SK-N-SH (cell line): ENCODE measurements at regions not wholly inside any gene's neighbourhood (a gene's known extent, or its start where the extent isn't known, plus 50 kb on each side); places are given as distances from the start of the nearest gene placed in this dataset.
"Not testable (repeated sequence)": the region's sequence is repeated elsewhere in the genome, so short reads cannot be mapped to it uniquely, and the experiment has no call there.

ENCODE experiments used
- CTCF ChIA-PET: fragments of 300-600, 350-600 bp; formaldehyde crosslinking; extraction: SDS; loops from one replicate; lab custom pipeline; 2021; lab: Yijun Ruan, JAX
- POLR2A ChIA-PET: fragments of 350-600 bp; sonication (Branson Sonifier 250); formaldehyde crosslinking; extraction: SDS; loops from one replicate; lab custom pipeline; 2020; ENCODE audit warnings: antibody characterized with exemption, inconsistent platforms; lab: Yijun Ruan, JAX
- DNase-seq: peaks from one replicate; pipeline ENCODE4 v3.0.0; 2012
- H2AFZ ChIP-seq: fragments of 200-600 bp; sonication (generic); 2 replicates; pipeline ENCODE4 v1.8.1; 2016; ENCODE audit warnings: antibody characterized with exemption, mild to moderate bottlenecking, low read depth
- H3F3A ChIP-seq: fragments of 200-600 bp; sonication (generic); replicated peaks from 2 replicates; pipeline ENCODE3; 2016; ENCODE audit warnings: antibody characterized with exemption, mild to moderate bottlenecking; ENCODE audit not compliant: insufficient read depth
- H3K27ac ChIP-seq, 2 experiments: fragments of 200-500 bp in 1 of 2; fragments of 200-600 bp in 1 of 2; sonication (Bioruptor generic) in 1 of 2; sonication (generic), shearing (Covaris generic) in 1 of 2; 2 replicates each; pipeline versions ENCODE4 v1.5.1 to v1.6.1; 2014 to 2016; ENCODE audit warnings: low read depth in 2 of 2, inconsistent platforms in 1 of 2, low read length in 1 of 2, mild to moderate bottlenecking in 1 of 2, mixed read lengths in 1 of 2
- H3K27me3 ChIP-seq: fragments of 200-600 bp; sonication (generic), shearing (Covaris generic); 2 replicates; pipeline ENCODE4 v1.6.1; 2016; ENCODE audit warnings: mixed run types; ENCODE audit not compliant: insufficient read depth
- H3K36me3 ChIP-seq, 2 experiments: fragments of 200-500 bp in 1 of 2; fragments of 200-600 bp in 1 of 2; sonication (Bioruptor generic) in 1 of 2; sonication (generic) in 1 of 2; replicated peaks in 1 of 2; 2 replicates each; pipeline versions ENCODE3 to v1.5.1; 2014 to 2016; ENCODE audit warnings: low read length in 1 of 2, mild to moderate bottlenecking in 1 of 2; ENCODE audit not compliant: insufficient read depth in 2 of 2, control insufficient read depth in 1 of 2
- H3K4me1 ChIP-seq, 2 experiments: fragments of 200-500 bp in 1 of 2; fragments of 200-600 bp in 1 of 2; sonication (Bioruptor generic) in 1 of 2; sonication (generic), shearing (Covaris generic) in 1 of 2; 2 replicates each; pipeline versions ENCODE4 v1.5.1 to v1.6.1; 2014 to 2016; ENCODE audit warnings: low read depth in 1 of 2, low read length in 1 of 2, mixed run types in 1 of 2; ENCODE audit not compliant: insufficient read depth in 2 of 2, control insufficient read depth in 1 of 2
- H3K4me2 ChIP-seq: fragments of 200-600 bp; sonication (generic), shearing (Covaris generic); 2 replicates; pipeline ENCODE4 v1.6.1; 2017; ENCODE audit warnings: mixed run types
- H3K4me3 ChIP-seq, 2 experiments: fragments of 200-500 bp in 1 of 2; fragments of 200-600 bp in 1 of 2; sonication (Bioruptor generic) in 1 of 2; sonication (generic), shearing (Covaris generic) in 1 of 2; 2 replicates each; pipeline versions ENCODE4 v1.5.1 to v1.8.1; 2014 to 2016; ENCODE audit warnings: low read depth in 2 of 2, inconsistent platforms in 1 of 2, low read length in 1 of 2, mild to moderate bottlenecking in 1 of 2, mixed read lengths in 1 of 2, moderate library complexity in 1 of 2
- H3K79me2 ChIP-seq: fragments of 200-600 bp; sonication (generic); 2 replicates; pipeline ENCODE4 v1.8.1; 2017; ENCODE audit warnings: mild to moderate bottlenecking; ENCODE audit not compliant: insufficient read depth
- H3K9ac ChIP-seq: fragments of 200-600 bp; sonication (generic); 2 replicates; pipeline ENCODE4 v1.6.1; 2017; ENCODE audit warnings: mixed run types
- H3K9me2 ChIP-seq: fragments of 200-600 bp; sonication (generic); 2 replicates; pipeline ENCODE4 v1.6.1; 2017; ENCODE audit warnings: mixed run types
- H3K9me3 ChIP-seq: fragments of 200-600 bp; sonication (generic); 2 replicates; pipeline ENCODE4 v1.6.1; 2017; ENCODE audit warnings: mixed run types, mild to moderate bottlenecking, moderate library complexity
- H4K20me1 ChIP-seq: fragments of 200-600 bp; sonication (generic); 2 replicates; pipeline ENCODE4 v1.6.1; 2017; ENCODE audit warnings: mild to moderate bottlenecking, mixed run types; ENCODE audit not compliant: insufficient read depth
- IRF3 ChIP-seq: fragments of 150-350 bp; IDR thresholded peaks from 2 replicates; pipeline ENCODE4 v1.6.1; 2016; ENCODE audit warnings: mild to moderate bottlenecking, low read depth, low read length
- JUND ChIP-seq: IDR thresholded peaks from 2 replicates; pipeline ENCODE4 v1.4.0; 2012
- MXI1 ChIP-seq: IDR thresholded peaks from 2 replicates; pipeline ENCODE4 v1.6.1; 2012; ENCODE audit warnings: mild to moderate bottlenecking, low read depth, low read length, improper control_type of control experiment
- NRF1 ChIP-seq: IDR thresholded peaks from 2 replicates; pipeline ENCODE4 v1.6.1; 2012; ENCODE audit warnings: low read depth, mild to moderate bottlenecking, low read length
- ZBTB33 ChIP-seq: IDR thresholded peaks from 2 replicates; pipeline ENCODE4 v1.4.0; 2012; ENCODE audit warnings: low read depth, borderline replicate concordance
- WGBS: methylation state at CpG from one replicate; pipeline ENCODE4 v1.1.6; 2017; ENCODE audit warnings: low lambda C conversion rate; 5-methylcytosine and 5-hydroxymethylcytosine counted together
- TF ChIP-seq, protein P1 (sequence below): IDR thresholded peaks from 2 replicates; pipeline ENCODE4 v1.6.1; 2012; ENCODE audit warnings: mild to moderate bottlenecking, low read depth, low read length, moderate library complexity

GRCh38 chr9:42378418-42378815, 195.0 kb downstream of the SPATA31A6 start (continued):
- TF ChIP-seq IRF3 = no peak
- TF ChIP-seq, all 33 proteins: peak for 0

DNA sequence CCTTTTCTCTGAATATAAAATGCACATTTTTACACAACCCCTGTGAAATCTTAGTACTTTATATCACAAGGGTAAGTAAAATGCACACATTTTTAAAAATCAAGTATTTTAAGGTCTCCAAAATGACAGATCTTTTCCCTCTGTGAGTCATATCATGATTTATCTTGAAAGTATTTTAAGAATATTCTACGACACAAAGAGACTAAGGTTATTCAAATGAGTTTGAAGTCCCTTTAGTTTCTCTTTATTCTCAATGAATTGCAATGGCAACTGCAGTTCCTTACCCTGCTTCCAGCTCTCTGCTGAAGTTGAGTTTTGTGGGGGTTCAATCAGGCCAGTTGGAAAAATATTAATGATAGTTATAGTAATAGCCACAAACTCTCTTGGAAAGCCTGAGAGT, 196.1 kb downstream of the SPATA31A6 start:
- H3K36me3 ChIP-seq, H3K27ac ChIP-seq, H3K27me3 ChIP-seq, H3K4me2 ChIP-seq, H3K4me1 ChIP-seq, H3F3A ChIP-seq, DNase-seq, H2AFZ ChIP-seq, H3K9ac ChIP-seq, POLR2A ChIA-PET, H3K9me3 ChIP-seq, H4K20me1 ChIP-seq, CTCF ChIA-PET, H3K4me3 ChIP-seq, H3K79me2 ChIP-seq, H3K9me2 ChIP-seq: not testable (repeated sequence)
- 0% methylated on average over 1 of the region's 1 CpG for WGBS

DNA sequence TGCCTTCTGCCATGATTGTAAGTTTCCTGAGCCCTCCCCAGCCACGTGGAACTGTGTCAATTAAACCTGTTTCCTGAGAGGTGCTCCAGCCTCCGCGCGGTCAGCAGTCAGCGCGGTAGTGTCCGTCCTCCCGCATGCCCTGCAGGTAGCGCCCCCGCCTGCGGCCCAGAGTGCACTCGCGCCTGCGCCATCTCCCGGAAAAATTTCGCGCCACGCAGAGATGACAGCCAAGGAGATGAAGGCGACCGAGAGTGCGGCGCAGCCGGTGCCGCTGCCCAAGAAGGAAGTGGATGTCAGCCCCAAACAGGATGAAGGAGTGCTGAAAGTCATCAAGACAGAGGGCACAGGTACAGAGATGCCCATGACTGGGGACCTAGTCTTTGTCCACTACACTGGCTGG, 201.1 kb downstream of the SPATA31A6 start:
- H4K20me1 ChIP-seq, H3K36me3 ChIP-seq, POLR2A ChIA-PET, H2AFZ ChIP-seq, H3K4me3 ChIP-seq, H3K79me2 ChIP-seq, H3K4me1 ChIP-seq, CTCF ChIA-PET, H3K9ac ChIP-seq, DNase-seq, H3K9me3 ChIP-seq, H3K4me2 ChIP-seq, H3K9me2 ChIP-seq, H3K27ac ChIP-seq, H3F3A ChIP-seq: not testable (repeated sequence)
- whole genome bisulfite sequencing = 71% methylated on average over 24 of the region's 24 CpGs
- peaks cover 27% of the 10 kb centered on the region; the same call in 1 of the 2 replicates for H3K27me3 ChIP-seq

DNA sequence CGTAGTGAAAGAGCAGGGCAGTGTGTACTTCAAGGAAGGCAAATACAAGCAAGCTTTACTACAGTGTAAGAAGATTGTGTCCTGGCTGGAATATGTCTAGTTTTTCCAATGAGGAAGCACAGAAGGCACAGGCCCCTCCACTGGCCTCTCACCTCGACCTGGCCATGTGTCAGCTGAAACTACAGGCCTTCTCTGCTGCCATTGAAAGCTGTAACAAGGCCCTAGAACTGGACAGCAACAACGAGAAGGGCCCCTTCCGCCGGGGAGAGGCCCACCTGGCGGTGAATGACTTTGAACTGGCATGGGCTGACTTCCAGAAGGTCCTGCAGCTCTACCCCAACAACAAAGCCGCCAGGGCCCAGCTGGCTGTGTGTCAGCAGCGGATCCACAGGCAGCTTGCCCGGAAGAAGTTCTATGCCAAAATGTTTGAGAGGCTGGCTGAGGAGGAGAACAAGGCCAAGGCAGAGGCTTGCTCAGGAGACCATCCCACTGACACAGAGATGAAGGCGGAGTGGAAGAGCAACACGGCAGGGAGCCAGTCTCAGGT, 202.2 kb downstream of the SPATA31A6 start:
- H3K27ac ChIP-seq = not testable (repeated sequence)

GRCh38 chr9:42386477-42386876, 203.0 kb downstream of the SPATA31A6 start:
- Histone ChIP-seq H3K9ac (no peak overlapping the region), H2AFZ (no peak overlapping the region), H3K27ac (no peak overlapping the region), H3K4me1 (no peaks in the 10 kb centered on the region), H3K9me3 (no peaks in the 10 kb centered on the region), H3K4me3 (no peak overlapping the region), H3K79me2 (no peaks in the 10 kb centered on the region), H3K27me3 (peaks cover 30% of the 10 kb centered on the region; the same call in 1 of the 2 replicates), H3K4me2 (no peak overlapping the region), H3K9me2 (no peaks in the 10 kb centered on the region), H3K36me3 (no peaks in the 10 kb centered on the region), H3F3A (no peaks in the 10 kb centered on the region), H4K20me1 (no peaks in the 10 kb centered on the region)
- DNase-seq = no peak
- ChIA-PET POLR2A (no interaction called here), CTCF (no interaction called here)
- 20% methylated on average over 2 of the region's 2 CpGs for WGBS
- TF ChIP-seq, protein P1, sequence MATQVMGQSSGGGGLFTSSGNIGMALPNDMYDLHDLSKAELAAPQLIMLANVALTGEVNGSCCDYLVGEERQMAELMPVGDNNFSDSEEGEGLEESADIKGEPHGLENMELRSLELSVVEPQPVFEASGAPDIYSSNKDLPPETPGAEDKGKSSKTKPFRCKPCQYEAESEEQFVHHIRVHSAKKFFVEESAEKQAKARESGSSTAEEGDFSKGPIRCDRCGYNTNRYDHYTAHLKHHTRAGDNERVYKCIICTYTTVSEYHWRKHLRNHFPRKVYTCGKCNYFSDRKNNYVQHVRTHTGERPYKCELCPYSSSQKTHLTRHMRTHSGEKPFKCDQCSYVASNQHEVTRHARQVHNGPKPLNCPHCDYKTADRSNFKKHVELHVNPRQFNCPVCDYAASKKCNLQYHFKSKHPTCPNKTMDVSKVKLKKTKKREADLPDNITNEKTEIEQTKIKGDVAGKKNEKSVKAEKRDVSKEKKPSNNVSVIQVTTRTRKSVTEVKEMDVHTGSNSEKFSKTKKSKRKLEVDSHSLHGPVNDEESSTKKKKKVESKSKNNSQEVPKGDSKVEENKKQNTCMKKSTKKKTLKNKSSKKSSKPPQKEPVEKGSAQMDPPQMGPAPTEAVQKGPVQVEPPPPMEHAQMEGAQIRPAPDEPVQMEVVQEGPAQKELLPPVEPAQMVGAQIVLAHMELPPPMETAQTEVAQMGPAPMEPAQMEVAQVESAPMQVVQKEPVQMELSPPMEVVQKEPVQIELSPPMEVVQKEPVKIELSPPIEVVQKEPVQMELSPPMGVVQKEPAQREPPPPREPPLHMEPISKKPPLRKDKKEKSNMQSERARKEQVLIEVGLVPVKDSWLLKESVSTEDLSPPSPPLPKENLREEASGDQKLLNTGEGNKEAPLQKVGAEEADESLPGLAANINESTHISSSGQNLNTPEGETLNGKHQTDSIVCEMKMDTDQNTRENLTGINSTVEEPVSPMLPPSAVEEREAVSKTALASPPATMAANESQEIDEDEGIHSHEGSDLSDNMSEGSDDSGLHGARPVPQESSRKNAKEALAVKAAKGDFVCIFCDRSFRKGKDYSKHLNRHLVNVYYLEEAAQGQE = no peak
- no peak for TF ChIP-seq MXI1
- no peak for TF ChIP-seq JUND
- TF ChIP-seq NRF1 = no peak
- no peak for TF ChIP-seq ZBTB33

More for the DNA sequence above, 202.2 kb downstream of the SPATA31A6 start:
- H3K4me1 ChIP-seq, H3K79me2 ChIP-seq, H3K4me2 ChIP-seq, H3K4me3 ChIP-seq, CTCF ChIA-PET, H3F3A ChIP-seq, H3K36me3 ChIP-seq, H3K9ac ChIP-seq, H4K20me1 ChIP-seq, POLR2A ChIA-PET, H3K9me2 ChIP-seq, H2AFZ ChIP-seq, DNase-seq, H3K9me3 ChIP-seq: not testable (repeated sequence)
- H3K27me3 ChIP-seq = peaks cover 30% of the 10 kb centered on the region; the same call in 1 of the 2 replicates
- 14% methylated on average over 8 of the region's 11 CpGs for WGBS
